Tibial nerve (tissue), 4 donors: ENCODE measurements at regions not wholly inside any gene's neighbourhood (a gene's known extent, or its start where the extent isn't known, plus 50 kb on each side); places are given as distances from the start of the nearest gene placed in this dataset.

Source experiments
- DNase-seq, 2 donors: peaks; one replicate each; pipeline ENCODE4 v3.0.0-alpha.2; 2019; ENCODE audit warnings: low spot score in 2 of 2
- H3K27ac ChIP-seq, 4 donors: fragments of 200-600 bp; sonication (generic) in 3 of 4; one replicate each; pipeline ENCODE4 v1.5.1; 2017 to 2019; ENCODE audit warnings: mild to moderate bottlenecking in 1 of 4
- H3K27me3 ChIP-seq, 2 donors: fragments of 200-600 bp; sonication (generic) in 1 of 2; one replicate each; pipeline versions ENCODE4 v1.5.1 to v1.6.0; 2017 to 2019
- H3K36me3 ChIP-seq, 3 donors: fragments of 200-600 bp; sonication (generic); one replicate each; pipeline ENCODE4 v1.5.1; 2018 to 2019
- H3K4me1 ChIP-seq, 4 donors: fragments of 200-600 bp; sonication (generic) in 3 of 4; one replicate each; pipeline ENCODE4 v1.5.1; 2017 to 2019
- H3K4me3 ChIP-seq, 4 donors: fragments of 200-600 bp; sonication (generic) in 3 of 4; one replicate each; pipeline ENCODE4 v1.5.1; 2017 to 2019; ENCODE audit warnings: mild to moderate bottlenecking in 1 of 4, moderate library complexity in 1 of 4
- H3K9me3 ChIP-seq, 4 donors: fragments of 200-600 bp; sonication (generic) in 3 of 4; one replicate each; pipeline ENCODE4 v1.5.1; 2017 to 2019
- CTCF ChIP-seq, 5 experiments: fragments of 200-600 bp in 3 of 5; fragments of 450-650 bp in 2 of 5; sonication (generic) in 3 of 5; IDR thresholded peaks; one replicate each; pipeline ENCODE4 v1.5.1; 2016 to 2019; ENCODE audit warnings: antibody characterized with exemption in 5 of 5, mild to moderate bottlenecking in 3 of 5, moderate library complexity in 2 of 5
- EP300 ChIP-seq, 2 donors: sonication (generic); formaldehyde crosslinking; IDR thresholded peaks; one replicate each; pipeline ENCODE4 v1.6.1; 2017; ENCODE audit warnings: antibody characterized with exemption in 2 of 2, mild to moderate bottlenecking in 1 of 2
- POLR2A ChIP-seq, 2 donors: fragments of 450-650 bp; IDR thresholded peaks; one replicate each; pipeline ENCODE4 v1.6.1; 2017; ENCODE audit warnings: antibody characterized with exemption in 2 of 2, mild to moderate bottlenecking in 2 of 2, moderate library complexity in 2 of 2
- WGBS, 2 donors: methylation state at CpG; one replicate each; pipeline ENCODE4 v1.1.5; 2018; 5-methylcytosine and 5-hydroxymethylcytosine counted together

GRCh38 chr15:23806980-23807379 is 119.9 kb upstream of the NDN start:
- no peaks in the 10 kb centered on the region for H3K36me3 ChIP-seq
- no peak for TF ChIP-seq CTCF (IDR thresholded peaks at IDR 0.05)
- no peak for TF ChIP-seq POLR2A (IDR thresholded peaks at IDR 0.05)
- no peak for TF ChIP-seq EP300 (IDR thresholded peaks at IDR 0.05)
- no peak overlapping the region for H3K27ac ChIP-seq
- no peaks in the 10 kb centered on the region for H3K27me3 ChIP-seq
- H3K9me3 ChIP-seq = no peaks in the 10 kb centered on the region
- no peak for DNase-seq
- 58 to 64% methylated on average over 3 of the region's 3 CpGs for WGBS, 2 donors
- H3K4me1 ChIP-seq = no peaks in the 10 kb centered on the region
- no peak overlapping the region for H3K4me3 ChIP-seq

- Histone ChIP-seq H3K36me3 (no peaks in the 10 kb centered on the region), H3K27me3 (no peaks in the 10 kb centered on the region)
- no peak for DNase-seq
Observed at GRCh38 chr15:23823508-23823907, 136.4 kb upstream of the NDN start.

GRCh38 chr15:23828786-23829185 is 141.7 kb upstream of the NDN start:
- no peaks in the 10 kb centered on the region for H3K36me3 ChIP-seq
- no peak for DNase-seq
- WGBS, 2 donors = 65 to 72% methylated on average over 1 of the region's 1 CpG
- H3K4me3 ChIP-seq = no peak overlapping the region
- H3K4me1 ChIP-seq = no peaks in the 10 kb centered on the region
- H3K27ac ChIP-seq = no peak overlapping the region
- H3K27me3 ChIP-seq = no peaks in the 10 kb centered on the region
- H3K9me3 ChIP-seq = peaks cover 0 to under 1% (median 0%) of the 10 kb centered on the region in 4 donors
- TF ChIP-seq POLR2A (IDR thresholded peaks at IDR 0.05) (no peak), EP300 (IDR thresholded peaks at IDR 0.05) (no peak), CTCF (IDR thresholded peaks at IDR 0.05) (no peak)

More at GRCh38 chr15:23823508-23823907, 136.4 kb upstream of the NDN start:
- peaks cover 0 to 10% (median 0%) of the 10 kb centered on the region in 4 donors for H3K9me3 ChIP-seq
- no peaks in the 10 kb centered on the region for H3K4me1 ChIP-seq
- no peak overlapping the region for H3K27ac ChIP-seq
- TF ChIP-seq POLR2A (IDR thresholded peaks at IDR 0.05) (no peak), CTCF (IDR thresholded peaks at IDR 0.05) (no peak), EP300 (IDR thresholded peaks at IDR 0.05) (no peak)
- no peak overlapping the region for H3K4me3 ChIP-seq
- 84 to 86% methylated on average over 6 to 7 of the region's 7 CpGs for WGBS, 2 donors

- Histone ChIP-seq H3K36me3 (no peaks in the 10 kb centered on the region), H3K4me3 (no peak overlapping the region), H3K27me3 (no peaks in the 10 kb centered on the region), H3K9me3 (no peaks in the 10 kb centered on the region), H3K27ac (no peak overlapping the region), H3K4me1 (no peaks in the 10 kb centered on the region)
- no peak for TF ChIP-seq POLR2A (IDR thresholded peaks at IDR 0.05)
- no peak for TF ChIP-seq EP300 (IDR thresholded peaks at IDR 0.05)
- no peak for TF ChIP-seq CTCF (IDR thresholded peaks at IDR 0.05)
- DNase-seq = no peak
- 90% methylated on average over 2 of the region's 2 CpGs for WGBS, 2 donors
Observed at GRCh38 chr15:23835953-23836352, 148.8 kb upstream of the NDN start.

GRCh38 chr15:23839893-23840474 is 152.9 kb upstream of the NDN start:
- 55 to 56% methylated on average over 6 of the region's 6 CpGs for WGBS, 2 donors
- H3K4me1 ChIP-seq = no peaks in the 10 kb centered on the region
- no peaks in the 10 kb centered on the region for H3K36me3 ChIP-seq
- H3K27ac ChIP-seq = no peak overlapping the region
- DNase-seq = no peak
- H3K27me3 ChIP-seq = no peaks in the 10 kb centered on the region
- H3K4me3 ChIP-seq = no peak overlapping the region
- H3K9me3 ChIP-seq = peaks cover 0 to 13% (median 2%) of the 10 kb centered on the region in 4 donors
- TF ChIP-seq CTCF (IDR thresholded peaks at IDR 0.05) (no peak), POLR2A (IDR thresholded peaks at IDR 0.05) (no peak), EP300 (IDR thresholded peaks at IDR 0.05) (no peak)
